Mesothelial cell of epicardium (in vitro differentiated cells): ENCODE measurements at regions not wholly inside any gene's neighbourhood (a gene's known extent, or its start where the extent isn't known, plus 50 kb on each side); places are given as distances from the start of the nearest gene placed in this dataset.

Experiments used
- DNase-seq, 2 experiments: peaks; one replicate each; pipeline ENCODE4 v3.0.0; 2021; ENCODE audit warnings: low spot score in 2 of 2; ENCODE audit not compliant: unreplicated experiment in 2 of 2
- H3K27ac Mint-ChIP-seq: 2 replicates; pipeline ENCODE4 v1.8.0; 2021; ENCODE audit warnings: mixed read lengths
- H3K27me3 Mint-ChIP-seq: 2 replicates; pipeline ENCODE4 v1.8.0; 2021; ENCODE audit warnings: low read depth, mixed read lengths
- H3K36me3 Mint-ChIP-seq: 2 replicates; pipeline ENCODE4 v1.8.0; 2021; ENCODE audit warnings: mixed read lengths
- H3K4me1 Mint-ChIP-seq: 2 replicates; pipeline ENCODE4 v1.8.0; 2021; ENCODE audit warnings: mixed read lengths
- H3K4me3 Mint-ChIP-seq: 2 replicates; pipeline ENCODE4 v1.8.0; 2021; ENCODE audit warnings: mild to moderate bottlenecking, moderate library complexity, mixed read lengths
- H3K9me3 Mint-ChIP-seq: 2 replicates; pipeline ENCODE4 v1.8.0; 2021; ENCODE audit warnings: mixed read lengths
- TF ChIP-seq, protein P1 (sequence below): fragments of 200-600 bp; sonication (generic); IDR thresholded peaks from one replicate; pipeline ENCODE4 v1.5.0; 2021; ENCODE audit warnings: antibody characterized with exemption; ENCODE audit not compliant: unreplicated experiment

DNA sequence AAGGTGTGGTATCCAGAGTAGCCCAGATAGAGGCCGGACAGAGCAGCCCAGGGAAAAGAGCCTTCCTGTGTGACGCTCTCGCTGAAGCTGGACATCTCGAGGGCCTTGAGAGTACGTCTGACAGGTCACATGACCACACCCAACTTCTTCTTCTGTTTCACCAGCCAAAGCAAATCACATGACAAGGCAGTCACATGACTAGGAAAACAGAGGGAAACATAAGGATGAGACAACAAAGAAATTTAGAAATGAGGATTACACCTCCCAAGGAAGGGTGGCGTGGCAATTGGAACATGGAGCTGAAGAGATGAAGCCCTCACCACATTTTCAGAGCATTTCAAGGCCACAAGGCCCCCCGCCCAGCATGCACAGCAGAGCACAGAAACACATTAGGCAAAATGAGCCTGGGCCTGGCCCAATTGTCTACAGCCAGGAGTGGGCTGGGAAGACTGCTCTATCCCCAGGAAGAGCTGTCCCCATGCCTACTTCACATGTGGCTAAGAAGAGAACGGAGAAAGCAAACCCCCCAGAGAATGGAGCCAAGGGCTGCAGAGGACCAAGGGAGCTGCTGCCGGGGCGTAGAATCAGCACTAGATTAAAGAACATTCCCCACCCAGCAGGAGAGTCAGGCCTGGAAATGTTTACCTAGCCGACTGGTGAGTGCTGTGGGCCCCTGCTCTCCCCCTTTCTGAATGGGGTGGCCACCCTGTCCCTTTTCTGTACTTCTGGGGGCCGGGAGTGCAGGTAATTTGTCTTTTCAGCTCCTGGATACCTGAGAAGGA lies 305.1 kb downstream of the NPHP4 start:
- H3K27me3 Mint-ChIP-seq = peaks cover 35% of the 10 kb centered on the region
- DNase-seq = no peak
- H3K9me3 Mint-ChIP-seq = peaks cover 3% of the 10 kb centered on the region
- TF ChIP-seq, protein P1, sequence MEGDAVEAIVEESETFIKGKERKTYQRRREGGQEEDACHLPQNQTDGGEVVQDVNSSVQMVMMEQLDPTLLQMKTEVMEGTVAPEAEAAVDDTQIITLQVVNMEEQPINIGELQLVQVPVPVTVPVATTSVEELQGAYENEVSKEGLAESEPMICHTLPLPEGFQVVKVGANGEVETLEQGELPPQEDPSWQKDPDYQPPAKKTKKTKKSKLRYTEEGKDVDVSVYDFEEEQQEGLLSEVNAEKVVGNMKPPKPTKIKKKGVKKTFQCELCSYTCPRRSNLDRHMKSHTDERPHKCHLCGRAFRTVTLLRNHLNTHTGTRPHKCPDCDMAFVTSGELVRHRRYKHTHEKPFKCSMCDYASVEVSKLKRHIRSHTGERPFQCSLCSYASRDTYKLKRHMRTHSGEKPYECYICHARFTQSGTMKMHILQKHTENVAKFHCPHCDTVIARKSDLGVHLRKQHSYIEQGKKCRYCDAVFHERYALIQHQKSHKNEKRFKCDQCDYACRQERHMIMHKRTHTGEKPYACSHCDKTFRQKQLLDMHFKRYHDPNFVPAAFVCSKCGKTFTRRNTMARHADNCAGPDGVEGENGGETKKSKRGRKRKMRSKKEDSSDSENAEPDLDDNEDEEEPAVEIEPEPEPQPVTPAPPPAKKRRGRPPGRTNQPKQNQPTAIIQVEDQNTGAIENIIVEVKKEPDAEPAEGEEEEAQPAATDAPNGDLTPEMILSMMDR = no peak
- H3K4me3 Mint-ChIP-seq = no peak overlapping the region
- no peaks in the 10 kb centered on the region for H3K36me3 Mint-ChIP-seq
- H3K27ac Mint-ChIP-seq = no peak overlapping the region
- peaks cover 14% of the 10 kb centered on the region for H3K4me1 Mint-ChIP-seq

GRCh38 chr1:5686195-5686594 lies 306.0 kb downstream of the NPHP4 start:
- TF ChIP-seq, protein P1 = no peak
- peaks cover 31% of the 10 kb centered on the region for H3K27me3 Mint-ChIP-seq
- H3K36me3 Mint-ChIP-seq = no peaks in the 10 kb centered on the region
- DNase-seq = no peak
- H3K27ac Mint-ChIP-seq = no peak overlapping the region
- no peak overlapping the region for H3K4me3 Mint-ChIP-seq
- H3K4me1 Mint-ChIP-seq = peaks cover 14% of the 10 kb centered on the region
- peaks cover 3% of the 10 kb centered on the region for H3K9me3 Mint-ChIP-seq

- no peak overlapping the region for H3K4me3 Mint-ChIP-seq
- peaks cover 3% of the 10 kb centered on the region for H3K9me3 Mint-ChIP-seq
- no peak overlapping the region for H3K27ac Mint-ChIP-seq
- H3K36me3 Mint-ChIP-seq = no peaks in the 10 kb centered on the region
- DNase-seq = no peak
- peaks cover 9% of the 10 kb centered on the region for H3K4me1 Mint-ChIP-seq
- peaks cover 28% of the 10 kb centered on the region for H3K27me3 Mint-ChIP-seq
- TF ChIP-seq, protein P1 = no peak
Measured at GRCh38 chr1:5685446-5686040, 306.7 kb downstream of the NPHP4 start.

- Mint-ChIP-seq H3K4me1 (peaks cover 9% of the 10 kb centered on the region), H3K9me3 (peaks cover 3% of the 10 kb centered on the region), H3K36me3 (no peaks in the 10 kb centered on the region), H3K27ac (no peak overlapping the region), H3K27me3 (peaks cover 26% of the 10 kb centered on the region), H3K4me3 (no peak overlapping the region)
- DNase-seq = no peak
- TF ChIP-seq, protein P1 = no peak
Measured at GRCh38 chr1:5684791-5685190, 307.4 kb downstream of the NPHP4 start.

DNA sequence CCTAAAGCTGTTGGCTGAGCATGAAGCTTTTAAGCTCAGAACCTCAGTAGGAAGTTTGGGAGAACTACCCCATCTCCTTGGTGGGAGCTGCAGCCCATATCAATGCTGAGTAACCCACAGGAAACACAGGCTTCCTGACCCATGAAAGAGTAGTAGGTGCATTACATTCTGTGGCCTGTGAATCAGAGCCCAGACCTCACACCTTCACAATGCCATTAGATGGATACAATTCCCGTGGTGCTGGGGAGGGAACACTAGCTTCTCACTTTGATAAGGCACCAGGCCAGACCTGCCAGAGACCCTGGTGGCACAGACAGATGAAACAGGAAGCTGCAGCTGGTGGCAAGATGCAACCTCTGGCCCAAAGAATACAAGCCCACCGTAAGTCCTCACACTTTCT lies 308.8 kb downstream of the NPHP4 start:
- Mint-ChIP-seq H3K36me3 (no peaks in the 10 kb centered on the region), H3K4me3 (no peak overlapping the region), H3K27me3 (peaks cover 35% of the 10 kb centered on the region), H3K4me1 (peaks cover 9% of the 10 kb centered on the region), H3K9me3 (peaks cover 6% of the 10 kb centered on the region), H3K27ac (no peak overlapping the region)
- TF ChIP-seq, protein P1 = no peak
- no peak for DNase-seq
